Small intestine (tissue), 7 donors: ENCODE measurements at regions not wholly inside any gene's neighbourhood (a gene's known extent, or its start where the extent isn't known, plus 50 kb on each side); places are given as distances from the start of the nearest gene placed in this dataset.

Experiments used
- DNase-seq, 2 donors: peaks; one replicate each; pipeline versions ENCODE4 v3.0.0 to v3.0.0-alpha.2; 2013
- FAIRE-seq: peaks from 2 replicates; lab custom pipeline; 2012; peaks lifted over from hg19 to GRCh38; lab: Jason Lieb, UNC
- H3K27ac ChIP-seq, 3 donors: one replicate each; pipeline ENCODE4 v1.5.1; 2013; ENCODE audit warnings: low read length in 2 of 3, mild to moderate bottlenecking in 2 of 3, control low read depth in 1 of 3, inconsistent platforms in 1 of 3, low read depth in 1 of 3, moderate library complexity in 1 of 3
- H3K27me3 ChIP-seq, 3 donors: one replicate each; pipeline ENCODE4 v1.6.1; 2013; ENCODE audit warnings: low read length in 3 of 3, inconsistent platforms in 1 of 3; ENCODE audit not compliant: control insufficient read depth in 3 of 3, insufficient read depth in 3 of 3
- H3K36me3 ChIP-seq, 3 donors: one replicate each; pipeline ENCODE4 v1.6.1; 2013; ENCODE audit warnings: low read length in 3 of 3, inconsistent platforms in 1 of 3, low read depth in 1 of 3, mild to moderate bottlenecking in 1 of 3, moderate library complexity in 1 of 3; ENCODE audit not compliant: control insufficient read depth in 3 of 3, insufficient read depth in 2 of 3
- H3K4me1 ChIP-seq, 3 donors: one replicate each; pipeline ENCODE4 v1.6.1; 2013; ENCODE audit warnings: low read length in 2 of 3, inconsistent platforms in 1 of 3, low read depth in 1 of 3, mild to moderate bottlenecking in 1 of 3, moderate library complexity in 1 of 3; ENCODE audit not compliant: control insufficient read depth in 3 of 3, insufficient read depth in 2 of 3
- H3K4me3 ChIP-seq, 3 donors: one replicate each; pipeline ENCODE4 v1.5.1; 2013; ENCODE audit warnings: low read length in 3 of 3, control low read depth in 1 of 3, inconsistent platforms in 1 of 3, low read depth in 1 of 3, mild to moderate bottlenecking in 1 of 3, moderate library complexity in 1 of 3
- H3K9me3 ChIP-seq, 2 donors: one replicate each; pipeline ENCODE4 v1.6.1; 2013; ENCODE audit warnings: low read depth in 1 of 2, low read length in 1 of 2; ENCODE audit not compliant: control insufficient read depth in 2 of 2, insufficient read depth in 1 of 2
- WGBS, 3 donors: extraction: QIAGEN DNeasy Blood & Tissue Kit; methylation state at CpG; one replicate each; pipeline ENCODE4 v1.1.7; 2013; 5-methylcytosine and 5-hydroxymethylcytosine counted together
- donor health status: healthy with polysubstance abuse.
- donor health status: control.
- donor health status: control.
- donor health status: Bipolar disorder and iron deficiency.
- donor health status: healthy.

DNA sequence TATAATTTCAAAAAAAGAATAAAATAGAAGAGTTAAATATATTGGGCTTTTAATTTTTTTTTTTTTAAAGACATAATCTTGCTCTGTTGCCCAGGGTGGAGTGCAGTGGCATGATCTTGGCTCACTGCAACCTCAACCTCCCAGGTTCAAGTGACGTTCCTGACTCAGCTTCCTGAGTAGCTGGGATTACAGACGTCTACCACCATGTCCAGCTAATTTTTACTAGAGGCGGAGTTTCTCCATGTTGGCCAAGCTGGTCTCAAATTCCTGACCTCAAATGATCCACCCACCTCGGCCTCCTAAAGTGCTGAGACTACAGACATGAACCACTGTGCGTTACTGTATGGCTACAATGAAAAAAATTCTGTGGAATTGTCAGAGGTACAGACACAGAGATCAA, 98.1 kb upstream of the RGPD4 start:
- FAIRE-seq (no peak), DNase-seq (no peak)
- no peaks in the 10 kb centered on the region for H3K9me3 ChIP-seq
- H3K27ac ChIP-seq = no peak overlapping the region
- no peak overlapping the region for H3K4me3 ChIP-seq
- 64 to 68% (median 67%) methylated on average over 5 of the region's 5 CpGs for WGBS, 3 donors
- H3K4me1 ChIP-seq = no peaks in the 10 kb centered on the region
- no peaks in the 10 kb centered on the region for H3K36me3 ChIP-seq
- no peaks in the 10 kb centered on the region for H3K27me3 ChIP-seq

DNA sequence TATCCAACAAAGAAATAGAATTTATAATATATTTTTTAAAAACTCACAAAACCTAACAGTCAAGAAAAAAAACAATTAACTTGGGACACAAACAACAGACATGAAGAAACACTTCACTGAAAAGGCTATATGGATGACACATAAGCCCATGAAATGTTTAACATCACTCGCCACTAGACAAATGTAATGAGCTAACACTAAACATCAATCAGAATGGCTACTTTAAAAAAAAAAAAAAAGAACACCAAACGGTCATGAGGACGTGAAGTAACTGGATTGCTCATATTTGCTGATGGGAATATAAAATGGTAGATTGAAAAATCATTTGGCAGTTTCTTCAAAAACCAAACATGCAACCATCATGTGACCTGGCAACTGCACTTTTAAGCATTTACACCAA, 97.3 kb upstream of the RGPD4 start:
- no peaks in the 10 kb centered on the region for H3K27me3 ChIP-seq
- FAIRE-seq (no peak), DNase-seq (no peak)
- H3K4me1 ChIP-seq = no peaks in the 10 kb centered on the region
- no peak overlapping the region for H3K27ac ChIP-seq
- H3K36me3 ChIP-seq = no peaks in the 10 kb centered on the region
- no peaks in the 10 kb centered on the region for H3K9me3 ChIP-seq
- 52 to 66% (median 66%) methylated on average over 3 of the region's 3 CpGs for WGBS, 3 donors
- no peak overlapping the region for H3K4me3 ChIP-seq

DNA sequence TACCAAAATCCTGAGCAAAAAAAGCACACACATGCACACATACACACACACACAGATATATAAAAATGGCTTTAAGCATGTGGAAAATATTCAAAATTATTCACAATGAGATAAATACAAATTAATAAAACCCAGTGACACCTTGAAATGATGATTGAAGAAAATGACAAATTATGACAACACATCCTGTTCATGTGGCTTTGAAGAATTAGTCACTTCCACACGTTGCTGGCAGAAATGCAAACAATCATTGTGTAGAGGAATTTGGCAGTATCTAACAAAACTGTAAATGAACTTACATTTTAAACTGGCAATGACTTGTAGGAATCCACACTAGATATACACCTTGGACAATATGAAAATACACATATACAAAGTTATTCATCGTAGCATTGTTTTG, 95.8 kb upstream of the RGPD4 start:
- no peaks in the 10 kb centered on the region for H3K27me3 ChIP-seq
- 42 to 50% (median 50%) methylated on average over 2 of the region's 2 CpGs for WGBS, 3 donors
- no peak overlapping the region for H3K4me3 ChIP-seq
- no peak for DNase-seq
- no peaks in the 10 kb centered on the region for H3K4me1 ChIP-seq
- H3K36me3 ChIP-seq = no peaks in the 10 kb centered on the region
- no peaks in the 10 kb centered on the region for H3K9me3 ChIP-seq
- no peak overlapping the region for H3K27ac ChIP-seq
- FAIRE-seq = no peak

DNA sequence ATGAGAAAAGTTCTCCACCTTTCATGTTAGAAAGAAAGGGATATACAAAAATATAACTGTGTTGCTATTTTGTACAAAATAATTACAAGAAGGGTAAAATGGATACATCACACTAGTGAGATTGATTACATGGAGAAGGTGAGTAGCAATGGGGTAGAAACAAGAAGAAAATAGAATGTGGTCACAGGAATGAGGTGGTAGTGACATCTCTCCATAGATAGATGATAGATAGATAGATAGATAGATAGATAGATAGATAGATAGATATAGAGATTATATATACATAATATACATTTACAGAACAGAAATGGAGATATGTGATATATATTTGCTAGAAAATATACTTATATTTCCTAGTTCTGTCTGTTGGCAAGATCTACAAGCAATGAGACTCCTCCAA, 95.3 kb upstream of the RGPD4 start:
- Histone ChIP-seq H3K27ac (no peak overlapping the region), H3K36me3 (no peaks in the 10 kb centered on the region), H3K4me1 (no peaks in the 10 kb centered on the region), H3K4me3 (no peak overlapping the region), H3K9me3 (no peaks in the 10 kb centered on the region), H3K27me3 (no peaks in the 10 kb centered on the region)
- FAIRE-seq (no peak), DNase-seq (no peak)

DNA sequence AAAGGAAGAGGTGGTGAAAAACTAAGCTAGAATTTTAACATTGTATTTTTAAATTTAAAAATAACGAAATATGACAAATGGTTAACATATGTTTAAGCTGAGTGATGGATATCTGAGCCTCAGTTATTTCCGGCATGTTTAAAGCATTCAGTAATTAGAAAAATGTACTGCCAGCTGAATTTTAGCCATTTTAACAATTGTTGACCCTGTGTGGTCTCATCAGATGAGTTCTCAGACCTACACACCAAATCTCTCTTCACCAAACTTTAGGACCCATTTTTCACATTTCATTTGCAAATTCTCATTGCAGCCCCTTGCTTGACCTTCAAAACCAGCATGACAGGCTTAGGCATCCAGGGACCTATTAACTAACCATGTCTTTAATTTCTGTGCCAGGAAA, 91.5 kb upstream of the RGPD4 start:
- Histone ChIP-seq H3K27ac (no peak overlapping the region), H3K36me3 (no peaks in the 10 kb centered on the region), H3K27me3 (no peaks in the 10 kb centered on the region), H3K4me3 (no peak overlapping the region), H3K4me1 (no peaks in the 10 kb centered on the region), H3K9me3 (no peaks in the 10 kb centered on the region)
- WGBS, 3 donors = 74 to 79% (median 75%) methylated on average over 2 of the region's 2 CpGs
- no peak for DNase-seq
- no peak for FAIRE-seq

DNA sequence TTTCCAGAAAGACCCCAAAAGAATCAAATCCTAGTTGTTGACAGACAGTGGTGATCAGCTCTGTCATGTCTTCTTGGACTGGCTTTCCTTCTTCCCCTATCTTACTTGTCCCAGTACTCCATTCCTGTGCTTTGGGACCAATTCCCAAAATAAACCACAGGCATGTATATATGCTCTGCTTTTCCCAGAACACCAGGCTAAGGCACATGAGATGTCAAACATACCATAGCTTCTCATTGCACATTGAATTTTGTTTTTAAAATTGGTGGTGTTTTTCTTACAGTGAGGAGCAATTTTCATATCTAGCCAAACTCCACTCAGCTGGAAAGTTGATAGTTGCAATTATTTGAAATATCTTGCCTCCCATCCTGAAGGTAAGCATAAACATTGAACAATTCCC, 88.9 kb upstream of the RGPD4 start:
- H3K4me3 ChIP-seq = no peak overlapping the region
- H3K36me3 ChIP-seq = no peaks in the 10 kb centered on the region
- H3K9me3 ChIP-seq = no peaks in the 10 kb centered on the region
- FAIRE-seq = no peak
- no peaks in the 10 kb centered on the region for H3K27me3 ChIP-seq
- H3K27ac ChIP-seq = no peak overlapping the region
- no peaks in the 10 kb centered on the region for H3K4me1 ChIP-seq
- no peak for DNase-seq

DNA sequence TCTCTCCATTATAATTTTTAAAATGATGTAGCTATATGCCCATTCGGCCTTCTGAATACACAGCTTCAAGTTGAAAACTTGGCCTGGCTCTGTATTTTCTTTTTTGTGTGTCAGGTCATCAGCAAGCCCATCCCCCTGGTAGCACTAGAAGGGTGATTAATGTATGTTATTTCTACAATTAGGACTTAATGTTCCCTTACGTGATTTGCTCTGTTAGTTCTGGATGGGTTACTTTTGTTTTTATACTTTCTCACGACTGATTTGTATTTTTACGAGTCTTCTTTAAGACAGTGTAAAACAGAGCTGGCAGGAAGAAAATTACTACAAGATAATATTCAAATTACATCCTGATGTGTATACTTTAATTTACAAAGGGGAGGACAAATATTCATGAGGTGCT, 88.4 kb upstream of the RGPD4 start:
- WGBS, 3 donors = 52 to 74% (median 74%) methylated on average over 4 of the region's 4 CpGs
- no peak for FAIRE-seq
- Histone ChIP-seq H3K27ac (no peak overlapping the region), H3K4me3 (no peak overlapping the region), H3K9me3 (no peaks in the 10 kb centered on the region), H3K36me3 (no peaks in the 10 kb centered on the region), H3K27me3 (no peaks in the 10 kb centered on the region), H3K4me1 (no peaks in the 10 kb centered on the region)
- no peak for DNase-seq

DNA sequence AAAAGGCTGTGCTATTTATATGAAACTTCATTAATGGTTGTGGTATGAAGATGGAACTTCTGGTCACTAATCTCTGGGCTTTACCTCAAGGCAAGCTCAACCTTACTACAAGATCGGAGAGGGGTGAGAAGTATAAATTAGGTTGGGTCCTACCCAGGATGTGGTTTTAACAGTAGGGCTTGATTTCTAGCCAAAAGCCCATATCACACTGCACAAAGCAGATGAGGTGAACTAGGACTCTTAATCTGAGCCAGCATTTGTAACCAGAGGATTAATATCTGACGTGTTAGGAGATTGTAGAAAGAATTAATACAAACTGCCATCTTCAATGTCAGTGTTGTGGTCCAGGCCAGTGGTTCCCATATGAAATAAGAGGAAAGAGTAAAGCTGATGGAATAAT, 86.4 kb upstream of the RGPD4 start:
- H3K9me3 ChIP-seq = no peaks in the 10 kb centered on the region
- no peak for FAIRE-seq
- no peak overlapping the region for H3K27ac ChIP-seq
- WGBS, 3 donors = 65 to 78% (median 71%) methylated on average over 2 of the region's 2 CpGs
- H3K27me3 ChIP-seq = no peaks in the 10 kb centered on the region
- no peak for DNase-seq
- H3K4me1 ChIP-seq = no peaks in the 10 kb centered on the region
- H3K36me3 ChIP-seq = no peaks in the 10 kb centered on the region
- H3K4me3 ChIP-seq = no peak overlapping the region

DNA sequence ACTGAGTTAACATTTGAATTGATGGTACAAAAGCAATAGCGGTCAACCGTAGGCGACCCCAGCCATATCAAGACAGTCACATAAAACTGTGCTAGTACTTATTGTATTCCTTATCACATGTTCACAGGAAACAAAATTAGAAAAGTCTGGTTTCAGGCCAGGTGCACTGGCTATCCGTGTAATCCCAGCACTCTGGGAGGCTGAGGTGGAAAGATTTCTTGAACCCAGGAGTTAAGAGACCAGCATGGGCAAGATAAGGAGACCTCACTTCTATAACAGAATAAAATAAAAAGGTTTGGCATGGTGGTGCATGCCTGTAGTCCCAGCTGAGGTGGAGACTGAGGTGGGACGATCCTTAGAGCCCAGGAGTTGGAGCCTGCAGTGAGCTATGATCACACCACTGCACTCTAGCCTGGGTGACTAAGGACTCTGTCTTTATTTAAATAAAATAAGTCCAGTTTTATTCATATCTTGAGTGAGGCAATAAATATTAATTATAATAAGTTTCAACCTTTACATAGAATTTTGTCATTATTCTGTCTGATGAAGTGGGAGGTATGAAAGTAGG, 84.1 kb upstream of the RGPD4 start:
- 78 to 91% (median 86%) methylated on average over 5 of the region's 5 CpGs for WGBS, 3 donors
- no peak overlapping the region for H3K4me3 ChIP-seq
- H3K36me3 ChIP-seq = no peaks in the 10 kb centered on the region
- H3K27ac ChIP-seq = no peak overlapping the region
- H3K27me3 ChIP-seq = no peaks in the 10 kb centered on the region
- no peaks in the 10 kb centered on the region for H3K9me3 ChIP-seq
- no peak for DNase-seq
- no peak for FAIRE-seq
- H3K4me1 ChIP-seq = no peaks in the 10 kb centered on the region
